GM04504 (cell line): ENCODE measurements at regions not wholly inside any gene's neighbourhood (a gene's known extent, or its start where the extent isn't known, plus 50 kb on each side); places are given as distances from the start of the nearest gene placed in this dataset.
A peak's percentile ranks its signal among the peaks of the same experiment; 100 is the strongest.
"Not testable (repeated sequence)": the region's sequence is repeated elsewhere in the genome, so short reads cannot be mapped to it uniquely, and the experiment has no call there.

Experiments
- DNase-seq: peaks from one replicate; pipeline ENCODE4 v3.0.0-alpha.2; 2012; ENCODE audit warnings: low read depth

GRCh38 chr15:66864871-66865281 is 162.8 kb downstream of the SMAD6 start:
- no peak for DNase-seq

GRCh38 chr15:66865622-66866611 is 163.9 kb downstream of the SMAD6 start:
- DNase-seq, result no peak

GRCh38 chr15:66866656-66867055 is 164.6 kb downstream of the SMAD6 start:
- no peak for DNase-seq

GRCh38 chr15:66868918-66869317 is 166.9 kb downstream of the SMAD6 start:
- DNase-seq, result no peak

- no peak for DNase-seq
Measured at GRCh38 chr15:66870880-66871388, 168.9 kb downstream of the SMAD6 start.

GRCh38 chr15:66872405-66872804 is 170.4 kb downstream of the SMAD6 start:
- no peak for DNase-seq

- not testable (repeated sequence) for DNase-seq
Measured at GRCh38 chr15:66873331-66873730, 171.3 kb downstream of the SMAD6 start.

GRCh38 chr15:66873856-66874255 is 171.8 kb downstream of the SMAD6 start:
- no peak for DNase-seq

- DNase-seq, result no peak
Measured at GRCh38 chr15:66875588-66876420, 173.8 kb downstream of the SMAD6 start.

- no peak for DNase-seq
Measured at GRCh38 chr15:66876421-66876730, 174.3 kb downstream of the SMAD6 start.

- no peak for DNase-seq
Measured at GRCh38 chr15:66876731-66877476, 174.9 kb downstream of the SMAD6 start.

- no peak for DNase-seq
Measured at GRCh38 chr15:66877477-66878271, 175.6 kb downstream of the SMAD6 start.

GRCh38 chr15:66878761-66879160 is 176.7 kb downstream of the SMAD6 start:
- DNase-seq, result no peak

GRCh38 chr15:66879531-66880368 is 177.7 kb downstream of the SMAD6 start:
- DNase-seq, result no peak

GRCh38 chr15:66880380-66881155 is 178.5 kb downstream of the SMAD6 start:
- DNase-seq, result no peak

GRCh38 chr15:66881173-66881905 is 179.3 kb downstream of the SMAD6 start:
- no peak for DNase-seq

- peak; percentile 63 for DNase-seq
Measured at GRCh38 chr15:66882251-66883020, 180.4 kb downstream of the SMAD6 start.
